ENCODE measurements at regions not wholly inside any gene's neighbourhood (a gene's known extent, or its start where the extent isn't known, plus 50 kb on each side); places are given as distances from the start of the nearest gene placed in this dataset.

DNA sequence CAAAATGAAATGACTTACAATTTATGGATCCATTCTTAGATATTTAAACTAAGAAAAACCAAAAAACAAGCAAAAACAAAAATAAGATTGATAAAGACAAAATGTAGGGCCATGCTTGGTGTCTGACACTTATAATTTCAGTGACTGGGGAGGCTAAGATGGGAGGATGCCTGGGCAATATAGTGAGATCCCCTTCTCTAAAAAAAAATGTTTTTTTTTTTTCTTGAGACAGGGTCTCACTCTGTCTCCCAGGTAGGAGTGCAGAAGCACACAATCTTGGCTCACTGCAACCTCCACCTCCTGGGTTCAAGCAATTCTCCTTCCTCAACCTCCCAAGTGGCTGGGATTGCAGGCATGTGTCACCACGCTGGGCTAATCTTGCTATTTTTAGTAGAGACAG, 92.4 kb downstream of the HFE start:
- Mint-ChIP-seq H3K27ac (no peak overlapping the region), H3K4me3 (no peak overlapping the region), H3K4me1 (ENCODE audit: unreplicated experiment) (peaks cover 16% of the 10 kb centered on the region), H3K27me3 (no peaks in the 10 kb centered on the region), H3K9me3 (no peaks in the 10 kb centered on the region), H3K36me3 (no peaks in the 10 kb centered on the region)
- no peak for DNase-seq (ENCODE audit: extremely low spot score, unreplicated experiment)
- TF ChIP-seq, protein P1, sequence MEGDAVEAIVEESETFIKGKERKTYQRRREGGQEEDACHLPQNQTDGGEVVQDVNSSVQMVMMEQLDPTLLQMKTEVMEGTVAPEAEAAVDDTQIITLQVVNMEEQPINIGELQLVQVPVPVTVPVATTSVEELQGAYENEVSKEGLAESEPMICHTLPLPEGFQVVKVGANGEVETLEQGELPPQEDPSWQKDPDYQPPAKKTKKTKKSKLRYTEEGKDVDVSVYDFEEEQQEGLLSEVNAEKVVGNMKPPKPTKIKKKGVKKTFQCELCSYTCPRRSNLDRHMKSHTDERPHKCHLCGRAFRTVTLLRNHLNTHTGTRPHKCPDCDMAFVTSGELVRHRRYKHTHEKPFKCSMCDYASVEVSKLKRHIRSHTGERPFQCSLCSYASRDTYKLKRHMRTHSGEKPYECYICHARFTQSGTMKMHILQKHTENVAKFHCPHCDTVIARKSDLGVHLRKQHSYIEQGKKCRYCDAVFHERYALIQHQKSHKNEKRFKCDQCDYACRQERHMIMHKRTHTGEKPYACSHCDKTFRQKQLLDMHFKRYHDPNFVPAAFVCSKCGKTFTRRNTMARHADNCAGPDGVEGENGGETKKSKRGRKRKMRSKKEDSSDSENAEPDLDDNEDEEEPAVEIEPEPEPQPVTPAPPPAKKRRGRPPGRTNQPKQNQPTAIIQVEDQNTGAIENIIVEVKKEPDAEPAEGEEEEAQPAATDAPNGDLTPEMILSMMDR (conservative IDR thresholded peaks at IDR 0.05), result no peak

GRCh38 chr6:26180346-26180745, 93.1 kb downstream of the HFE start:
- Mint-ChIP-seq H3K27me3 (no peaks in the 10 kb centered on the region), H3K27ac (no peak overlapping the region), H3K4me1 (ENCODE audit: unreplicated experiment) (peaks cover 21% of the 10 kb centered on the region), H3K36me3 (no peaks in the 10 kb centered on the region), H3K4me3 (no peak overlapping the region), H3K9me3 (no peaks in the 10 kb centered on the region)
- TF ChIP-seq, protein P1 (conservative IDR thresholded peaks at IDR 0.05), result no peak
- DNase-seq (ENCODE audit: extremely low spot score, unreplicated experiment), result no peak

DNA sequence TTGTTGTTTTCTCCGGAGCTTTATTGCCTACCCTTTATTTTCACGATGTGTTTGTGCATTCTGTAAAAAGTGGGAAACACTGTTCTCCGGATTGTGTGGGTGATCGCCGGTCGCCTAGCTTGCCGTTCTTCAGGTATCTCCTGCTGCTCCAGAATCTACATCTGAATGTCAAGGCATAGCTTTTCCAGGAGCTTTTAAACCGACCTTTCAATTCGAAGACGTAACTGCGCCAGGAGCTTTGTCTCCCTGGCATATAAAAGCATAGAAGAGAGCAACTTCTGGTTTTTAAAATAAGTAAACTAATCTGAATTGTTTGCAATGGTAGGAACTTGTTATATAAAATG, 96.0 kb downstream of the HFE start:
- TF ChIP-seq, protein P1 (conservative IDR thresholded peaks at IDR 0.05), result no peak
- Mint-ChIP-seq H3K4me3 (peak overlapping the region; percentile 91), H3K4me1 (ENCODE audit: unreplicated experiment) (peaks cover 28% of the 10 kb centered on the region), H3K27ac (peak overlapping the region; percentile 92), H3K36me3 (no peaks in the 10 kb centered on the region), H3K9me3 (no peaks in the 10 kb centered on the region), H3K27me3 (no peaks in the 10 kb centered on the region)
- no peak for DNase-seq (ENCODE audit: extremely low spot score, unreplicated experiment)

GRCh38 chr6:26183581-26184366, 96.5 kb downstream of the HFE start:
- Mint-ChIP-seq H3K27ac (peak overlapping the region; percentile 92), H3K36me3 (no peaks in the 10 kb centered on the region), H3K9me3 (no peaks in the 10 kb centered on the region), H3K4me1 (ENCODE audit: unreplicated experiment) (peaks cover 29% of the 10 kb centered on the region), H3K4me3 (peak overlapping the region; percentile 91), H3K27me3 (peaks cover under 1% of the 10 kb centered on the region)
- DNase-seq (ENCODE audit: extremely low spot score, unreplicated experiment), result no peak
- TF ChIP-seq, protein P1 (conservative IDR thresholded peaks at IDR 0.05), result no peak

DNA sequence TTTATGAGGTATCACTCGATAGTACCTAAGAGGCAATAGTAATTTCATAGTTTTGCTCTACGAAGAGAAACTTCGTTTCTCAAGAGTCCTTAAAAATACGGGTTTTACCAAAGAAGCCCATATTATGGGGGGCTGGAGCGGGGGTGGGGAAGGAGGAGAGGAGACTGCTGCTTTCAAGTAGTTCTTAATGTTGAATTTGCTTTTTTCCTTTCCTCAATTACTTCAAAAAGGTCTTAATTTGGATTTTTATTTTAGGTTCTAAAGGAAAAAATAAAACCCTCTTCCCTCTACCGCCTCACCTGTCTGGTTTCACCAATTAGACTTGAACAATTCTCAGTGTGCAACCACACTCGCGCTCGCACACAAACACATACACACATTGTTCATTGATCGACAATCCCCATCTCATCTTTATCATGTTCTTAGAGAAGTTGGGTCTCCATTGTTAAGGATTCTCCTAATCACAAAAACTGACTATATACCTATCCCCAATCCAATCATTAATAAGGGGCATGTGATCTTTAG, 97.2 kb downstream of the HFE start:
- Mint-ChIP-seq H3K36me3 (no peaks in the 10 kb centered on the region), H3K4me3 (peak overlapping the region; percentile 91), H3K4me1 (ENCODE audit: unreplicated experiment) (peaks cover 29% of the 10 kb centered on the region), H3K27ac (peak overlapping the region; percentile 92), H3K27me3 (peaks cover 4% of the 10 kb centered on the region), H3K9me3 (no peaks in the 10 kb centered on the region)
- TF ChIP-seq, protein P1 (conservative IDR thresholded peaks at IDR 0.05), result no peak
- no peak for DNase-seq (ENCODE audit: extremely low spot score, unreplicated experiment)

Data from type B pancreatic cell (in vitro differentiated cells).